PFSK-1 (cell line): ENCODE measurements at regions not wholly inside any gene's neighbourhood (a gene's known extent, or its start where the extent isn't known, plus 50 kb on each side); places are given as distances from the start of the nearest gene placed in this dataset.

Experiments used
- FOXP2 ChIP-seq: optimal IDR thresholded peaks from 2 replicates; pipeline ENCODE3; 2011; ENCODE audit warnings: borderline replicate concordance, control low read depth, inconsistent platforms; ENCODE audit not compliant: insufficient read depth; ENCODE audit errors: extremely low read length, extremely low read depth
- POLR2AphosphoS5 ChIP-seq: IDR thresholded peaks from 2 replicates; pipeline ENCODE4 v1.6.1; 2012; ENCODE audit warnings: low read depth, mild to moderate bottlenecking, control low read depth, low read length, moderate library complexity
- REST ChIP-seq, 2 experiments: IDR thresholded peaks; 2 replicates each; pipeline versions ENCODE4 v1.6.1 to v1.8.0; 2011 to 2012; ENCODE audit warnings: low read depth in 2 of 2, low read length in 2 of 2, control low read depth in 1 of 2, inconsistent platforms in 1 of 2, mild to moderate bottlenecking in 1 of 2, moderate library complexity in 1 of 2; ENCODE audit not compliant: insufficient read depth in 1 of 2
- SIN3A ChIP-seq: IDR thresholded peaks from 2 replicates; pipeline ENCODE4 v1.6.1; 2012; ENCODE audit warnings: mild to moderate bottlenecking, low read length, moderate library complexity, borderline replicate concordance; ENCODE audit not compliant: insufficient read depth
- TAF1 ChIP-seq: IDR thresholded peaks from 2 replicates; pipeline ENCODE4 v1.6.1; 2012; ENCODE audit warnings: low read length, control low read depth, borderline replicate concordance; ENCODE audit not compliant: insufficient read depth

GRCh38 chr12:68521848-68522502 is 88.7 kb upstream of the RAP1B start:
- TF ChIP-seq POLR2AphosphoS5 (no peak), REST (IDR thresholded peaks at IDR 0.05; ENCODE audit: insufficient read depth in 1 of 2, low read depth in 2 of 2, low read length in 2 of 2) (no peak), TAF1 (no peak), FOXP2 (no peak), SIN3A (no peak)

DNA sequence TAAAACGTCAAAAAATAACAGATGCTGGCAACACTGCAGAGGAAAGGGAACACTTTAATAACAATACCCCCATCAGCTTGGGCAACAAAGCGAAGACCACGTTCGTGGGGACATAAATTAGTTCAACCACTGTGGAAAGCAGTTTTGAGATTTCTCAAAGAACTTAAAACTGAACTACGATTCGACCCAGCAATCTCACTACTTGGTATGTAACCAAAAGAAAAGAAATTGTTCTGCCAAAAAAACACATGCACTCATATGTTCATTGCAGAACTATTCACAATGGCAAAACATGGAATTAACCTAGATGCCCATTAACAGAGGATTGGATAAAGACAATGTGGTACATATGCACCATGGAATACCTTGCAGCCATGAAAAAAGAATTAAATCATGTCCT is 81.2 kb upstream of the RAP1B start:
- TF ChIP-seq REST (IDR thresholded peaks at IDR 0.05; ENCODE audit: insufficient read depth in 1 of 2, low read depth in 2 of 2, low read length in 2 of 2) (no peak), FOXP2 (no peak), SIN3A (no peak), POLR2AphosphoS5 (no peak), TAF1 (no peak)

- TF ChIP-seq SIN3A = no peak
- no peak for TF ChIP-seq POLR2AphosphoS5
- TF ChIP-seq FOXP2 = no peak
- no peak for TF ChIP-seq REST (IDR thresholded peaks at IDR 0.05; ENCODE audit: insufficient read depth in 1 of 2, low read depth in 2 of 2, low read length in 2 of 2)
- TF ChIP-seq TAF1 = no peak
These were observed 80.8 kb upstream of the RAP1B start for GRCh38 chr12:68529869-68530268.

- TF ChIP-seq POLR2AphosphoS5 (no peak), FOXP2 (no peak), SIN3A (no peak), REST (IDR thresholded peaks at IDR 0.05; ENCODE audit: insufficient read depth in 1 of 2, low read depth in 2 of 2, low read length in 2 of 2) (no peak), TAF1 (no peak)
These were observed 80.4 kb upstream of the RAP1B start for GRCh38 chr12:68530299-68530698.

DNA sequence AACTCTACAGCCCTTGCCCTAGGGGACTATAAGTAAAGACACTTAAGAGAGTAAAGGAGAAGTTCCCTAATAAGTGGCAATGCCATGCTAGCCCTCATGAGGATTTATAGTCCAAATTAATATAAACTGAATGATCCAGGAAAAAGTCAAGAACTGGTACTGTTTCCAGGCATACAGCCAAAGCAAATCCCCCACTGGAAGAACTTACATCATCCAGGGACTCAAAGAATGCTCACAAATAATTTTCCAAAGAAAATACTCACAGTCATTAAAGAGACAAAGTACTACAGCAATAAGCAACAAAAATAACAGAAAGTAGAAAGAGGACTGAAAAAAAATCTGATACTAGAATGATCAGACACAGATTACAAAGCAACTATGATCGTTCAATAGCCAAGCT is 79.7 kb upstream of the RAP1B start:
- TF ChIP-seq SIN3A (no peak), REST (IDR thresholded peaks at IDR 0.05; ENCODE audit: insufficient read depth in 1 of 2, low read depth in 2 of 2, low read length in 2 of 2) (no peak)
